ENCODE measurements at regions not wholly inside any gene's neighbourhood (a gene's known extent, or its start where the extent isn't known, plus 50 kb on each side); places are given as distances from the start of the nearest gene placed in this dataset.
"Not testable (repeated sequence)": the region's sequence is repeated elsewhere in the genome, so short reads cannot be mapped to it uniquely, and the experiment has no call there.

GRCh38 chrX:38939067-38939466 lies 137.8 kb downstream of the MID1IP1 start:
- peak; percentile 23 to 39 for DNase-seq (ENCODE audit: low read depth in 2 of 2)

GRCh38 chrX:38940547-38940946 lies 139.3 kb downstream of the MID1IP1 start:
- DNase-seq (ENCODE audit: low read depth in 2 of 2), result no peak

- DNase-seq (ENCODE audit: low read depth in 2 of 2), result no peak
These were observed 140.4 kb downstream of the MID1IP1 start for GRCh38 chrX:38941675-38942074.

- DNase-seq (ENCODE audit: low read depth in 2 of 2), result no peak
These were observed 141.9 kb downstream of the MID1IP1 start for GRCh38 chrX:38943120-38943519.

GRCh38 chrX:38948046-38948445 lies 146.8 kb downstream of the MID1IP1 start:
- no peak for DNase-seq (ENCODE audit: low read depth in 2 of 2)

- DNase-seq (ENCODE audit: low read depth in 2 of 2), result no peak
These were observed 153.3 kb downstream of the MID1IP1 start for GRCh38 chrX:38954520-38954919.

- no peak for DNase-seq (ENCODE audit: low read depth in 2 of 2)
These were observed 158.5 kb downstream of the MID1IP1 start for GRCh38 chrX:38959736-38960135.

- DNase-seq (ENCODE audit: low read depth in 2 of 2), result no peak
These were observed 158.9 kb downstream of the MID1IP1 start for GRCh38 chrX:38960137-38960536.

- DNase-seq (ENCODE audit: low read depth in 2 of 2), result no peak
These were observed 160.7 kb downstream of the MID1IP1 start for GRCh38 chrX:38961936-38962335.

- DNase-seq (ENCODE audit: low read depth in 2 of 2), result not testable (repeated sequence)
These were observed 162.0 kb downstream of the MID1IP1 start for GRCh38 chrX:38963244-38963643.

- no peak for DNase-seq (ENCODE audit: low read depth in 2 of 2)
These were observed 164.6 kb downstream of the MID1IP1 start for GRCh38 chrX:38965888-38966287.

GRCh38 chrX:38968344-38969216 lies 167.3 kb downstream of the MID1IP1 start:
- DNase-seq (ENCODE audit: low read depth in 2 of 2), result no peak

GRCh38 chrX:38970074-38970473 lies 168.8 kb downstream of the MID1IP1 start:
- DNase-seq (ENCODE audit: low read depth in 2 of 2), result no peak

GRCh38 chrX:38970845-38971244 lies 169.6 kb downstream of the MID1IP1 start:
- no peak for DNase-seq (ENCODE audit: low read depth in 2 of 2)

- peak in 1 of 2 experiments; percentile 18 for DNase-seq (ENCODE audit: low read depth in 2 of 2)
These were observed 172.1 kb downstream of the MID1IP1 start for GRCh38 chrX:38973322-38973721.

- no peak for DNase-seq (ENCODE audit: low read depth in 2 of 2)
These were observed 173.3 kb downstream of the MID1IP1 start for GRCh38 chrX:38974542-38974941.

GRCh38 chrX:38975368-38975942 lies 174.2 kb downstream of the MID1IP1 start:
- no peak for DNase-seq (ENCODE audit: low read depth in 2 of 2)

GRCh38 chrX:38982370-38982769 lies 181.1 kb downstream of the MID1IP1 start:
- no peak for DNase-seq (ENCODE audit: low read depth in 2 of 2)

- DNase-seq (ENCODE audit: low read depth in 2 of 2), result no peak
These were observed 181.6 kb downstream of the MID1IP1 start for GRCh38 chrX:38982843-38983242.

- DNase-seq (ENCODE audit: low read depth in 2 of 2), result no peak
These were observed 184.1 kb downstream of the MID1IP1 start for GRCh38 chrX:38985375-38985774.

GRCh38 chrX:38985945-38986344 lies 184.7 kb downstream of the MID1IP1 start:
- no peak for DNase-seq (ENCODE audit: low read depth in 2 of 2)

GRCh38 chrX:38986586-38986985 lies 185.3 kb downstream of the MID1IP1 start:
- DNase-seq (ENCODE audit: low read depth in 2 of 2), result no peak

- DNase-seq (ENCODE audit: low read depth in 2 of 2), result no peak
These were observed 186.0 kb downstream of the MID1IP1 start for GRCh38 chrX:38987198-38987651.
